Cardiac muscle cell (in vitro differentiated cells and primary cell): ENCODE measurements at regions not wholly inside any gene's neighbourhood (a gene's known extent, or its start where the extent isn't known, plus 50 kb on each side); places are given as distances from the start of the nearest gene placed in this dataset.
"Not testable (repeated sequence)": the region's sequence is repeated elsewhere in the genome, so short reads cannot be mapped to it uniquely, and the experiment has no call there.

Experiments used
- DNase-seq, 2 donors: peaks; one replicate each; pipeline versions ENCODE4 v3.0.0 to v3.0.0-alpha.2; 2010 to 2017; ENCODE audit warnings: low read depth in 1 of 2, low spot score in 1 of 2
- H3K27ac ChIP-seq: fragments of 200-600 bp; sonication (generic); 2 replicates; pipeline ENCODE4 v1.5.1; 2016
- H3K27me3 ChIP-seq: fragments of 200-600 bp; sonication (generic); 2 replicates; pipeline ENCODE4 v1.6.0; 2016; ENCODE audit warnings: control low read depth
- H3K36me3 ChIP-seq: fragments of 200-600 bp; sonication (generic); 2 replicates; pipeline ENCODE4 v1.5.1; 2016; ENCODE audit warnings: control low read depth
- H3K4me1 ChIP-seq: fragments of 200-600 bp; sonication (generic); 2 replicates; pipeline ENCODE4 v1.8.1; 2017; ENCODE audit warnings: low read depth, mild to moderate bottlenecking, mixed run types
- H3K4me3 ChIP-seq: fragments of 200-600 bp; sonication (generic); 2 replicates; pipeline ENCODE4 v1.5.1; 2016; ENCODE audit warnings: mild to moderate bottlenecking
- H3K9me3 ChIP-seq: fragments of 200-600 bp; sonication (generic); 2 replicates; pipeline ENCODE4 v1.5.1; 2017; ENCODE audit warnings: low read depth, mild to moderate bottlenecking, control low read depth
- TF ChIP-seq, protein P1 (sequence below): IDR thresholded peaks from 2 replicates; pipeline ENCODE4 v1.5.1; 2012; ENCODE audit warnings: low read depth, mild to moderate bottlenecking, low read length

DNA sequence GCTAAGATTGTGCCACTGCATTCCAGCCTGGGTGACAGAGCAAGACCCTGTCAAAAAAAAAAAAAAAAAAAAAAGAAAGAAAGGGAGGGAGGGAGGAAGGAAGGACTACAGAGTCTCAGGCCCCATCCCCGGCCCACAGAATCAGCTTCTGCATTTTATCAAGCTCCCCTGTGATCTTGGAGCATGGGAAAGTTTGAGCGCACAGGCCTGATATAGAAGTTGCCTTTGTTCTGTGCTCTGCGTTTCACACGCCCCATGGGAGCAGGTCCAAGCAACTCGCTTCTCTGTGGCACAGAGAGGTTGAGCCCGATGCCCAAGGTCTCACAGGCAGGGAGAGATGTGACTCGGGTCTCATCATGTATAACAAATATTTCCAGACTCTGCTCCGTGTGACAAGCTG lies 101.8 kb downstream of the PHETA1 start:
- DNase-seq: no peak
- Histone ChIP-seq H3K9me3 (no peaks in the 10 kb centered on the region), H3K27me3 (no peaks in the 10 kb centered on the region), H3K27ac (no peak overlapping the region), H3K4me1 (no peaks in the 10 kb centered on the region), H3K36me3 (no peaks in the 10 kb centered on the region), H3K4me3 (no peak overlapping the region)
- TF ChIP-seq, protein P1, sequence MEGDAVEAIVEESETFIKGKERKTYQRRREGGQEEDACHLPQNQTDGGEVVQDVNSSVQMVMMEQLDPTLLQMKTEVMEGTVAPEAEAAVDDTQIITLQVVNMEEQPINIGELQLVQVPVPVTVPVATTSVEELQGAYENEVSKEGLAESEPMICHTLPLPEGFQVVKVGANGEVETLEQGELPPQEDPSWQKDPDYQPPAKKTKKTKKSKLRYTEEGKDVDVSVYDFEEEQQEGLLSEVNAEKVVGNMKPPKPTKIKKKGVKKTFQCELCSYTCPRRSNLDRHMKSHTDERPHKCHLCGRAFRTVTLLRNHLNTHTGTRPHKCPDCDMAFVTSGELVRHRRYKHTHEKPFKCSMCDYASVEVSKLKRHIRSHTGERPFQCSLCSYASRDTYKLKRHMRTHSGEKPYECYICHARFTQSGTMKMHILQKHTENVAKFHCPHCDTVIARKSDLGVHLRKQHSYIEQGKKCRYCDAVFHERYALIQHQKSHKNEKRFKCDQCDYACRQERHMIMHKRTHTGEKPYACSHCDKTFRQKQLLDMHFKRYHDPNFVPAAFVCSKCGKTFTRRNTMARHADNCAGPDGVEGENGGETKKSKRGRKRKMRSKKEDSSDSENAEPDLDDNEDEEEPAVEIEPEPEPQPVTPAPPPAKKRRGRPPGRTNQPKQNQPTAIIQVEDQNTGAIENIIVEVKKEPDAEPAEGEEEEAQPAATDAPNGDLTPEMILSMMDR: no peak

DNA sequence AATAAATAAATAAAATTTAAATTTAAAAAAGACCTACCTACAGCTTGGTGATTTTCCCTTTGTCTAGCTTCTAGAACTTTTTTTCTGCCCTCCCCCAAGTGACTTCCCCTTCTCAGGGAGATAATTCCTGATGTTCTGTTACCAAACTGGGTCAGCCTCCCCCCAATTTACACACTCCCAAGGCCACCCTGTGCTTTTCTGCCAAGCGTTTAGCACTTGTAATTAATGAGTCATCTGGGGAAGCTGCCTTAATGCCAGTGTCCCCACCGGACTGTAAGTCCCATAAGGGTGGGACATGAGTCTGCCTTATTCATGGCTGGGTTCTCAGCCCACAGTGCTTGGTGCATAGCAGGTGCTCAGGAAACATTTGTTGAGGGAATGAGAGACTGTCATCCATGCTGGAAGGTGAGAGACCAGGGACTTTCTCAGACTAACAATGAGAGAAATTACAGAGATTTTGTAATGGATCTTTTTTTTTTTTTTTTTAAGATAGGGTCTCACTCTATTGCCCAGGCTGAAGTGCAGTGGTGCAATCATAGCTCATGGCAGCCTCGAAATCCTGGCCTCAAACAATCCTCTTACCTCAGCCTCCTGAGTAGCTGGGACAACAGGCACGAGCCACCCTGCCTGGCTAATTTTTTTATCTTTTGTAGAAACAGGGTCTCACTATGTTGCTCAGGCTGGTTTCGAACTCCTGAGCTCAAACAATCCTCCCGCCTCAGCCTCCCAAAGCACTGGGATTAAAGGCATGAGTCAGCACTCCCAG lies 106.8 kb downstream of the PHETA1 start:
- H3K9me3 ChIP-seq: no peaks in the 10 kb centered on the region
- TF ChIP-seq, protein P1: no peak

DNA sequence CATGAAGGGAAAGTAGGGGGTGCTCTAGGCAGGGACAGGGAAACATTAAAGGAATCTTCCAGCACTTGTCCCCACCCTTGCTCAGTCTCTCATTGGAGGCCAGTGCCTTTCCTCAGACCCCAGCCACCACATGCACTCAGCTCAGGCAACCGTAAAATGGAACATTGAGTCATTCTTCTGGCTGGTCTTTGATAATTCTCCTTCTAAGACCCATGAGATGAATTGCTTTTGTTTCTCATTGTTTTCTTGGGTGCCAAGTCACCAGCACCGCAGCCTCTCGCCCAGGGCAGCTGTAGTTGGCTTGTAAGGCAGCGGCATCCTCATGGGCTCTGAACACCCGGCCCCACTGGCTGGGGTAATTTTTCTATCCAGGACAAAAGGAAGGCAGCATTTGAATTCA lies 108.2 kb downstream of the PHETA1 start:
- TF ChIP-seq, protein P1: no peak
- H3K27ac ChIP-seq: no peak overlapping the region
- H3K27me3 ChIP-seq: no peaks in the 10 kb centered on the region
- H3K9me3 ChIP-seq: no peaks in the 10 kb centered on the region
- no peaks in the 10 kb centered on the region for H3K36me3 ChIP-seq
- no peaks in the 10 kb centered on the region for H3K4me1 ChIP-seq
- no peak overlapping the region for H3K4me3 ChIP-seq
- no peak for DNase-seq

More for the DNA sequence above, 106.8 kb downstream of the PHETA1 start:
- Histone ChIP-seq H3K4me1 (no peaks in the 10 kb centered on the region), H3K4me3 (no peak overlapping the region), H3K27ac (no peak overlapping the region), H3K36me3 (no peaks in the 10 kb centered on the region), H3K27me3 (no peaks in the 10 kb centered on the region)
- DNase-seq: no peak

DNA sequence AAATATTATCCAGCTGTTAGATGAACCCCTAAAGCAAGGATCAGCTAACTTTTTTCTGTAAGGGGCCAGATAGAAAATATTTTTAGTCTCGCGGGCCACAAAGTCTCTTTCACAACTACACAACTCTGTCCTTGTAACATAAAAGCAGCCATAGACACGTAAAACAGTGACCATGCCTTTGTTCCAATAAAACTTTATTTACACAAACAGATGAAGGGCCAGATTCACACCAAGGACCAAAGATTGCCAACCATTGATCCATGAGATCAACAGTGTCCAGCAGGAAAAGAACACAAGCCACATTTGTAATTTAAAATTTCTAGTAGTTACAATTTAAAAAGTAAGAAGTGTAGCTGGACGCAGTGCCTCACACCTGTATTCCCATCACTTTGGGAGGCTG lies 109.7 kb downstream of the PHETA1 start:
- no peaks in the 10 kb centered on the region for H3K27me3 ChIP-seq
- no peak for DNase-seq
- H3K36me3 ChIP-seq: no peaks in the 10 kb centered on the region
- H3K4me1 ChIP-seq: no peaks in the 10 kb centered on the region
- H3K27ac ChIP-seq: no peak overlapping the region
- H3K9me3 ChIP-seq: no peaks in the 10 kb centered on the region
- H3K4me3 ChIP-seq: no peak overlapping the region
- TF ChIP-seq, protein P1: no peak

DNA sequence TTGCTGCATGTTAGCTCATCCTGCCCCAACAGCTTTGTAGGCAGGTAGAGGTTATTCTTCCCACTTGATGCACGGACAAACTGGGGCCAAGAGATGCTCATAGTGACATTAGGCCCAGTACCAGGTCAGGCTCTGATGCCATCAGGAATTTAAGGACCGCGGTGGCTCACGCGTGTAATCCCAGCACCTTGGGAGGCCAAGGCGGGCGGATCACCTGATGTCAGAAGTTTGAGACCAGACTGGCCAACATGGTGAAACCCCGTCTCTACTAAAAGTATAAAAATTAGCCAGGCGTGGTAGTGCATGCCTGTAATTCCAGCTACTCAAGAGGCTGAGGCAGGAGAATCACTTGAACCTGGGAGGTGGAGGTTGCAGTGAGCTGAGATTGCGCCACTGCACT lies 110.8 kb downstream of the PHETA1 start:
- not testable (repeated sequence) for H3K36me3 ChIP-seq, H3K27me3 ChIP-seq

DNA sequence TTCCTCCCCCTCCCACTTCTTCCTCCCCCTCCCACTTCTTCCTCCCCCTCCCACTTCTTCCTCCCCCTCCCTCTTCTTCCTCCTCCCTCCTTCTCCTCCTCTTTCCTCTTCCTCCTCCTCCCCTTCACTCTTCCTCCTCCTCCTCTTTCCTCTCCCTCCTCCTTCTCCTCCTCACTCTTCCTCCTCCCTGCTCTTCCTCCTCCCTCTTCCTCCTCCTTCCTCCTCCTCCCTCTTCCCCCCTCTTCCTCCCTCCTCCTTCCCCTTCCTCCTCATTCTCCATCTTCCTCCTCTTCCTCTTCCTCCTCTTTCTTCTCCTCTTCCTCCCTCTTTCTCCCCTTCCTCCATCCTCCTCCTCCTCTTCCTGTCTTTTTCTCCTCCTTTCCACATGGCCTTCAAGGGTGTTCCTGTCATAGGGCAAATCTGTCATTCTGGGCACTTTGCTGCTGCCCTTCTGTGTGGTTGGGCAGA lies 111.4 kb downstream of the PHETA1 start:
- H3K27ac ChIP-seq: no peak overlapping the region
- no peak for DNase-seq
- no peaks in the 10 kb centered on the region for H3K36me3 ChIP-seq
- TF ChIP-seq, protein P1: no peak
- no peaks in the 10 kb centered on the region for H3K27me3 ChIP-seq
- H3K4me1 ChIP-seq: no peaks in the 10 kb centered on the region
- H3K4me3 ChIP-seq: no peak overlapping the region
- no peaks in the 10 kb centered on the region for H3K9me3 ChIP-seq

More for the DNA sequence above, 110.8 kb downstream of the PHETA1 start:
- not testable (repeated sequence) for H3K4me1 ChIP-seq, H3K9me3 ChIP-seq, DNase-seq, H3K27ac ChIP-seq, H3K4me3 ChIP-seq
